Keratinocyte (primary cell): ENCODE measurements at regions not wholly inside any gene's neighbourhood (a gene's known extent, or its start where the extent isn't known, plus 50 kb on each side); places are given as distances from the start of the nearest gene placed in this dataset.

Experiments
- DNase-seq: peaks from one replicate; pipeline ENCODE4 v3.0.0-alpha.2; 2011; ENCODE audit warnings: low read depth, missing footprints, low spot score
- FAIRE-seq: peaks from 2 replicates; lab custom pipeline; 2011; peaks lifted over from hg19 to GRCh38; lab: Jason Lieb, UNC
- H2AFZ ChIP-seq: 2 replicates; pipeline ENCODE4 v1.6.0; 2012; ENCODE audit warnings: low read length, control low read depth, inconsistent platforms; ENCODE audit not compliant: control insufficient read depth
- H3K27ac ChIP-seq: 2 replicates; pipeline ENCODE4 v1.5.1; 2011; ENCODE audit warnings: low read length; ENCODE audit not compliant: control insufficient read depth, insufficient read depth
- H3K27me3 ChIP-seq: 3 replicates; pipeline ENCODE4 v1.6.0; 2011; ENCODE audit warnings: low read length; ENCODE audit not compliant: control insufficient read depth, insufficient read depth; ENCODE audit errors: extremely low read depth
- H3K36me3 ChIP-seq, 2 experiments: 2 replicates in 1 of 2; 3 replicates in 1 of 2; pipeline ENCODE4 v1.5.1; 2011; ENCODE audit warnings: low read length in 2 of 2, mild to moderate bottlenecking in 1 of 2; ENCODE audit not compliant: control insufficient read depth in 2 of 2, insufficient read depth in 2 of 2; ENCODE audit errors: extremely low read depth in 1 of 2
- H3K4me1 ChIP-seq: 3 replicates; pipeline ENCODE4 v1.5.1; 2011; ENCODE audit warnings: low read length; ENCODE audit not compliant: control insufficient read depth, insufficient read depth; ENCODE audit errors: extremely low read depth
- H3K4me2 ChIP-seq: 3 replicates; pipeline ENCODE4 v1.6.0; 2011; ENCODE audit warnings: low read depth, low read length; ENCODE audit not compliant: control insufficient read depth, insufficient read depth; ENCODE audit errors: extremely low read depth
- H3K4me3 ChIP-seq, 3 experiments: fragments of 200-600 bp in 1 of 3; sonication (generic) in 1 of 3; 2 replicates in 2 of 3; 3 replicates in 1 of 3; pipeline ENCODE4 v1.5.1; 2011 to 2016; ENCODE audit warnings: low read length in 3 of 3, mild to moderate bottlenecking in 3 of 3, control low read depth in 2 of 3, inconsistent platforms in 1 of 3, low read depth in 1 of 3, mixed read lengths in 1 of 3, mixed run types in 1 of 3, moderate library complexity in 1 of 3; ENCODE audit not compliant: control insufficient read depth in 2 of 3, insufficient read depth in 2 of 3; ENCODE audit errors: extremely low read depth in 1 of 3
- H3K79me2 ChIP-seq: 2 replicates; pipeline ENCODE4 v1.6.0; 2012; ENCODE audit warnings: low read length; ENCODE audit not compliant: control insufficient read depth, insufficient read depth
- H3K9ac ChIP-seq: 3 replicates; pipeline ENCODE4 v1.6.0; 2011; ENCODE audit warnings: low read length; ENCODE audit not compliant: control insufficient read depth, insufficient read depth; ENCODE audit errors: extremely low read depth
- H3K9me1 ChIP-seq: 3 replicates; pipeline ENCODE4 v1.6.0; 2011; ENCODE audit warnings: low read length; ENCODE audit not compliant: control insufficient read depth, insufficient read depth; ENCODE audit errors: extremely low read depth
- H3K9me3 ChIP-seq: 2 replicates; pipeline ENCODE4 v1.5.1; 2012; ENCODE audit warnings: low read depth, low read length; ENCODE audit not compliant: control insufficient read depth
- H4K20me1 ChIP-seq: 3 replicates; pipeline ENCODE4 v1.6.0; 2011; ENCODE audit warnings: low read length; ENCODE audit not compliant: control insufficient read depth, insufficient read depth; ENCODE audit errors: extremely low read depth
- CTCF ChIP-seq, 3 experiments: IDR thresholded peaks in 1 of 3; conservative IDR thresholded peaks in 1 of 3; optimal IDR thresholded peaks in 1 of 3; 2 replicates in 2 of 3; 3 replicates in 1 of 3; pipeline versions ENCODE3 to v1.5.1; 2011; ENCODE audit warnings: low read length in 3 of 3, mild to moderate bottlenecking in 3 of 3, moderate library complexity in 2 of 3, control low read depth in 1 of 3, inconsistent platforms in 1 of 3; ENCODE audit not compliant: insufficient read depth in 2 of 3; ENCODE audit errors: extremely low read depth in 1 of 3
- EZH2 ChIP-seq: IDR thresholded peaks from one replicate; pipeline ENCODE4 v1.6.1; 2012; ENCODE audit warnings: inconsistent platforms, mild to moderate bottlenecking, low read length, moderate library complexity
- dilution Hi-C: fragments of 300-500 bp; cut with MboI; formaldehyde crosslinking; loops from one replicate; pipeline ENCODE4 v1.7.0; 2020; ENCODE audit warnings: low sequenced_read_pairs; ENCODE audit not compliant: extremely low pct_ligation_motif_present

GRCh38 chr2:220221992-220222391 is 594.6 kb downstream of the SLC4A3 start:
- Histone ChIP-seq H3K4me3 (no peak overlapping the region), H3K9me3 (no peaks in the 10 kb centered on the region), H2AFZ (no peak overlapping the region), H3K27me3 (no peaks in the 10 kb centered on the region), H3K27ac (no peak overlapping the region), H3K4me2 (no peak overlapping the region), H3K79me2 (no peaks in the 10 kb centered on the region), H3K9me1 (no peaks in the 10 kb centered on the region), H3K36me3 (no peaks in the 10 kb centered on the region), H4K20me1 (no peaks in the 10 kb centered on the region), H3K4me1 (peaks cover 50% of the 10 kb centered on the region), H3K9ac (no peak overlapping the region)
- FAIRE-seq (no peak), DNase-seq (no peak)
- dilution Hi-C loops, result no loop called here
- TF ChIP-seq CTCF (optimal IDR thresholded peaks at IDR 0.05 in 1 of 3, IDR thresholded peaks at IDR 0.05 in 1 of 3, conservative IDR thresholded peaks at IDR 0.05 in 1 of 3; ENCODE audit: extremely low read depth in 1 of 3, insufficient read depth in 2 of 3, low read length in 3 of 3) (no peak), EZH2 (no peak)

DNA sequence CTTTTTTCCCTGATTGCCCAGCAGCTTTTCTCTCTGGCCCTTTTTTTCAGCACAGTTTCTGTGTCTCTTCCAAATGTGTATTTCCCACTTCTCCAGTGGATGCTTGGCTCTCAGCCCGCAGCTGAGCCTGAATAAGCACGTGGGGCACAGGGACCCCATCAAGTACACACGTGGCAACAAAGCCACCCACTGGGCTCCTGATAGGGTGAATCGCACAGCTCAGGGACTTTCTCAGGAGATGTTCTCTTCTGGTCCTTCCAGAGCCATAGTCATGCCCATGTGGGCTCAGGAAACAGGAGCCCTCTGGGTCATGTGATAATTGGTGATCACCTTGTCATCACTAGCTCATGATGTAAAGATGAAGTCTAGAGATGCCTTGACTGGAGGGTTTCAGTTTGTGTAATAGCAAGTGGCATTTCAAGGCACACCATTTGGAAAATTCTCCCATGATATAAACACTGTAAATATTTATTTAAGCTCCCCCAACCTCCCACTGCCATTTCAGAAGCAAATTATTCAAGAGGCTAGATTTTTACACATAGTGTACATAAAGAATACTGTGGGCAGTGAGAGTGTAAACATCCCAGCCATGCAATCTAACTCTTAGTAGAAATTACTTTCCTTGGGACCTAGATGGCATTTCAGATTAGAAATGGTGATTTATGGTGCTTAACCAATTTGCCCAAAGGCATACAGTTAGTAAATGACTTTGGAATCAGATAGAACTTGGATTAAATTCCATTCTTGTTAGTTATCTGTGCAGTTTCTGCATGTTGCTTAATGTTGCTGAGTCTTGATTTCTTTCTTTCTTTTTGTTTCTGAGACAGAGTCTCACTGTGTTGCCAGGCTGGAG is 597.5 kb downstream of the SLC4A3 start:
- Histone ChIP-seq H3K27ac (peak overlapping the region; percentile 74), H3K4me1 (peaks cover 48% of the 10 kb centered on the region), H2AFZ (no peak overlapping the region), H3K36me3 (no peaks in the 10 kb centered on the region), H3K4me2 (peak overlapping the region; percentile 46), H3K9me3 (no peaks in the 10 kb centered on the region), H3K27me3 (no peaks in the 10 kb centered on the region), H3K9ac (peak overlapping the region; percentile 18), H3K9me1 (no peaks in the 10 kb centered on the region), H4K20me1 (no peaks in the 10 kb centered on the region), H3K4me3 (no peak overlapping the region), H3K79me2 (no peaks in the 10 kb centered on the region)
- DNase-seq (peak; percentile 40), FAIRE-seq (peak; percentile 83)
- dilution Hi-C loops, result no loop called here
- TF ChIP-seq CTCF (optimal IDR thresholded peaks at IDR 0.05 in 1 of 3, IDR thresholded peaks at IDR 0.05 in 1 of 3, conservative IDR thresholded peaks at IDR 0.05 in 1 of 3; ENCODE audit: extremely low read depth in 1 of 3, insufficient read depth in 2 of 3, low read length in 3 of 3) (no peak), EZH2 (no peak)
